C4-2B (cell line): ENCODE measurements at regions not wholly inside any gene's neighbourhood (a gene's known extent, or its start where the extent isn't known, plus 50 kb on each side); places are given as distances from the start of the nearest gene placed in this dataset.

Experiments used
- ZFX ChIP-seq: fragments of 450-650 bp; IDR thresholded peaks from 2 replicates; pipeline ENCODE4 v1.6.1; 2017
- TF ChIP-seq, protein P1 (sequence below): fragments of 450-650 bp; conservative IDR thresholded peaks from 2 replicates; pipeline ENCODE4 v1.5.1; 2017; ENCODE audit warnings: mild to moderate bottlenecking

DNA sequence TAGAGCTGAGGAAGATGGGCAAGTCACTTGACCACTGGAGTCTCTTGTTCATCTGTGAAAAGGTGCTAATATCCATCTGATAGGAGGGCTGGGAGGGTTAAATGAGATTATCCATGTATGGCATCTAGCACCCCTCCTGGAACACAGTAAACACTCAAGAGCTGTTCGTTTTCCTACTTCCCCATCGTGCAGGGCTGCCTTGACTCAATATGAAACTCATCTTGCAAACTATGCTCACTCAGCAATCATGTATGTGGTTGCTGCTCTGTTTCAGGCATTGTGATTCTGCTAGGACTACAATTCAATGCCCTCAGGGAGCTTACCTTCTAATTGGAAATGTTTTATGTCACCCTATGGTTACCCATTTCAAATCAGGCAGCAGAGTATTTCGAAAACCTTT lies 395.6 kb downstream of the BCAT1 start:
- TF ChIP-seq, protein P1, sequence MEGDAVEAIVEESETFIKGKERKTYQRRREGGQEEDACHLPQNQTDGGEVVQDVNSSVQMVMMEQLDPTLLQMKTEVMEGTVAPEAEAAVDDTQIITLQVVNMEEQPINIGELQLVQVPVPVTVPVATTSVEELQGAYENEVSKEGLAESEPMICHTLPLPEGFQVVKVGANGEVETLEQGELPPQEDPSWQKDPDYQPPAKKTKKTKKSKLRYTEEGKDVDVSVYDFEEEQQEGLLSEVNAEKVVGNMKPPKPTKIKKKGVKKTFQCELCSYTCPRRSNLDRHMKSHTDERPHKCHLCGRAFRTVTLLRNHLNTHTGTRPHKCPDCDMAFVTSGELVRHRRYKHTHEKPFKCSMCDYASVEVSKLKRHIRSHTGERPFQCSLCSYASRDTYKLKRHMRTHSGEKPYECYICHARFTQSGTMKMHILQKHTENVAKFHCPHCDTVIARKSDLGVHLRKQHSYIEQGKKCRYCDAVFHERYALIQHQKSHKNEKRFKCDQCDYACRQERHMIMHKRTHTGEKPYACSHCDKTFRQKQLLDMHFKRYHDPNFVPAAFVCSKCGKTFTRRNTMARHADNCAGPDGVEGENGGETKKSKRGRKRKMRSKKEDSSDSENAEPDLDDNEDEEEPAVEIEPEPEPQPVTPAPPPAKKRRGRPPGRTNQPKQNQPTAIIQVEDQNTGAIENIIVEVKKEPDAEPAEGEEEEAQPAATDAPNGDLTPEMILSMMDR, result no peak
- no peak for TF ChIP-seq ZFX
